Dermis blood vessel endothelial cell (primary cell): ENCODE measurements at regions not wholly inside any gene's neighbourhood (a gene's known extent, or its start where the extent isn't known, plus 50 kb on each side); places are given as distances from the start of the nearest gene placed in this dataset.

ENCODE experiments used
- DNase-seq: peaks from one replicate; pipeline ENCODE4 v3.0.0; 2010

DNA sequence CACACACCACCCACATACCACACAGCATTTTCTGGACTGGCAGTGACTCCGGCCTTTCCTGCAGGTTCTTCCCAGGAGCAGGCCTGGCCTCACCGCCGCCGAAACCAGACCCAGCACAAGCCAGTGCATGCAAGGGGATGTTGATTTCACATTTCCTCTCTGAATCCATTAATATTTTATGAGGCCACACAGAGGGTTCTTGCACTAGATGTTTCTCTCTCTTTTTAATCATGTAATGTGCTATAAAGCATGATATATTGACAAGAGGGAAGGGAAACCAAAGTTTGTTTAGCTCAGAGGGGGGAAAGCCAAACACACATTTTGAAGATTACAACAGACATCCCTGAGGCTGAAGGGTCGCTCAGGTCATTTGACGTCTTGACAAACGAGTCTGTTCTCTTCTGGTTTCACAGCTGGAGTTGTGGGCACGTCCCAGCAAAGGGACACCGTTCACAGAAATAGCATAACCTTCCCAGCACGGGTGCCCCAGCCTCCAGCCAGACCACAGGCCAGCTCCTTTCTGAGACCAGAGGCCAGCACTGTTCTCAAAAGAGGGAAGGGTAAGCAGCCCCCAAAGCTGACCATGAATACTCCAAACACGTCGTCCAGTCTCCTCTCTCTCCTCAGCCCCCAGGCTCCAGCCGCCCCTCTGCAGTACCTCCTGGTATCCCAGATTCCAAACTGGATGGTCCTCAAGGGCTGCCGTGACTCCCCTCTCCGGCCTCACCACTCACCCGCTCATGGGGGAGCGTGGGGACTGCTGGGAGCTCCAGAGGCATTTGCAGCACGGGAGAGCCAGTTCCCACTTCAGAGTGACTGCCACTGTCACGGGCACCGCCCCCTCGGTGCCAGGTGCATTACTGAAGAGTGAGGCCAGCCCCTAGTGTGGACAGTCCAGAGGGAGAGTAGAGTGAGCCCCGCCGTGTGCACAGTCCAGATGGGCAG, 340.3 kb upstream of the SALL3 start:
- no peak for DNase-seq

- DNase-seq: no peak
These were observed 339.2 kb upstream of the SALL3 start for GRCh38 chr18:78640246-78640995.

GRCh38 chr18:78641689-78642231, 337.9 kb upstream of the SALL3 start:
- DNase-seq: no peak

- DNase-seq: no peak
These were observed 337.2 kb upstream of the SALL3 start for GRCh38 chr18:78642296-78642951.

- no peak for DNase-seq
These were observed 336.6 kb upstream of the SALL3 start for GRCh38 chr18:78643004-78643403.

DNA sequence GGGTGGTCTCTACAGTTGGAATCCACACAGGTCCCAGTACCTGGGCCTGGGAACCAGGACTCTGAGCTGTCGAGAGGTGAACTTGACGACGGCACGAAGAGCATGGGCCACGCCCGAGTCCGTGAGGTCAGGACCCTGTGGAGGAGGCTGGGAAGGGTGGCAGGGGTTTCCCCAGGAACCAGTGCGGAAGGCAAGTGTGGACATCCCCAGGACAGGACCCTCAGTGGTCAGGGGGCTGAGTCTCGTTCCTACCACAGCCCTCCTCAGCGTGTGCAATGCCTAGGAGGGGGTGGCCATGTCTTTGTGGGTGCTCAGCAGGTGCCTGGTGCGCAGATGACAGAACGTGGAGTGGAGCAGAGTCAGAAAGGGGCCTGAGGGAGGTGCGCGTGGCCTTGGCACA, 335.6 kb upstream of the SALL3 start:
- DNase-seq: no peak

DNA sequence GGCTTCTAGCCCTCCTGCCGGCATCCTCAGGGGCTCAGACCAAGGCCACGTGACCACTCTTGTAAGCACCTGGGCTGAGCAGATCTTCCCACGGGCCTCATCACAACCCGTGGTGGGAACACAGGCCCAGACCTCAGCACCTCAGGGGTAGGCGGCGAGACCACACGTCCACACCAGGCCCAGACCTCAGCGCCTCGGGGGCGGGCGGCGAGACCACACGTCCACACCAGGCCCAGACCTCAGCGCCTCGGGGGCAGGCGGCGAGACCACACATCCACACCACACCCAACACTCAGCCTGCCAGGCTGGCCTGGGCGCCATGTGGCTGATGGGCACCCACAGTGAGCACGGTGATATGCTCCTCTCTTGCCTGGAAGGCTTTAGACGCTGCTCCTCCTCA, 334.4 kb upstream of the SALL3 start:
- no peak for DNase-seq

- no peak for DNase-seq
These were observed 332.6 kb upstream of the SALL3 start for GRCh38 chr18:78647018-78647417.

DNA sequence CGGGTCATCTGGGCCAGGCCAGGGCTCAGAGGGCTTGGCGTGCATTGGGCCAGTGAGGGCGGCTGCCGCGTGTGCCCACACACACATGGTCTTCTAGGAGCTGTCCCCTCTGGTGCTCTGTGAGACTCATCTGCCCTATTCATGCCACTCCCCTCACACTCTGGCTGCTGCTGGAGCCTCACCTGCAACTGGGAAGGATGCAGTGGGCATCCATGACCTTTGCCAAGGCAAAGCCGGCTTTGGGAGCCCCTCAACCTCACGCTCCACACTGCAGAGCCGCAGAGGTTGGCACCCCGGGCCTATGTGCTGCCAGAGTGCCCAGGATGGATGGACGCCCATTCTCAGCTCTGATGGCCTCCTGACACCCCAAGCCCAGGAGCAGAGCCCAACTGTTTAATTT, 330.2 kb upstream of the SALL3 start:
- DNase-seq: no peak

DNA sequence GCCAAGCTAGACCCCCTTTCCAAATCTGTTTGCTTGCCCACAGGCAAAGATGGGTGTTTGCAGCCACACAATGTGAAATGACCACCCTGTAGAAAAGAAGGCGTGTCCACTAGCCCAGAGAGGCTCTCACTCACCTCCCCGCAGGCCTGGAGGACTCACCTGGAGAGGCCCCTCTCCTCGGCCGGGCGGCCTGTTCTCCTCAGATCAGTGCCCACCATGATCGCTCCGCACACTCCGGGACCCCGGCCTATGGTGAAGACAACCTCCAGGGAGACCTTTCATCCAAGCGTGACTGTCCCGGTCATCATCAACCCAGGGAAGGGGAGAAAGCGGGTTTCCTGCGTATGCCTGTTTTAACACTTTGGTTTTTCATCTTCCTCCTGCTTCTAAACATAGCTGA, 328.7 kb upstream of the SALL3 start:
- no peak for DNase-seq

GRCh38 chr18:78652001-78652545, 327.5 kb upstream of the SALL3 start:
- DNase-seq: no peak

- no peak for DNase-seq
These were observed 323.7 kb upstream of the SALL3 start for GRCh38 chr18:78655921-78656320.

DNA sequence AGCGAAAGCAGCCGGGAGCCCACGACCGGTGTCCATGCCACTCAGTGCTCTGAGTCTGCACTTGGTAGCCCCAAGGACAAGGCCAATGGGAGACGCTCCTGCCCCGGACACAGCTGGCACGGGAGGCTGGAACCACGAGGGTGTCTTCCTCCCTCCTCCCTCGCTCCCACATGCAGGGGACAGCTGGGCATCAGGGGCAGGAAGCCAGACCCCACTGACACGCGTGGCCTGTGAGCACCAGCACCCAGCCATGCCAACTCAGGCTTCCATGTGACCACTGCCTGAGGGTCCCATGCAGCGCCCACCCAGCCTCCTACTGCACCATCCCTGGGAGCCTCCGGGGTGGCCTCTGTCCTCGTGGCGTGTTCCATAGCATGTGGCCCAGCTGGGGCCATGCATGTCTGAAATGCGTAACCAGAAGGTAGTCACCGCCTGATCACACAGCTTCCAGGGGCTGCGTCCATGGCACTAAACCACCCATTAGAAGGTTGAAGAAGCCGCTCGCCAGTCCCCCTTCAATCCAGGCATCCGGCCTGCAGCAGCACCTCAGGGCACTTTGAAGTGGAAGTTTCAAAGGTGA, 323.2 kb upstream of the SALL3 start:
- no peak for DNase-seq

DNA sequence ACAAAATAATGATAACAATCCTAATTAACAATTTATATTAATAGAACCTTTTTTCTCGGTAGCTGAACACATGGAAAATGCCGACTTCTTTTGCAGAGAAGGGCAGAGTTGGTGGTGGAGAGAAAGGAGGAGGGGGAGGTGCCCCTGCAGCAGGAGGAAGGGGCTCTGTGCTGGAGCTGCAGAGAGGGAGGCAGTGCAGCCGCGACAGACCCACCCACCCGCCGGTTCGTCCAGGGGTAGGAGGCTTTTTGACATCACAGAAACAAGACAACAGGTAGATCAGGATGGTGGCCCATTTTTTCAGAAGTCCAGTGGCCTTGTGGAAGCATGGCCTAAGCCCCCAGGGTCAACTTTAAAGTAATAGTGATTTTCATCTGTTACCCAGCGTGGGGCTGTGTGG, 321.1 kb upstream of the SALL3 start:
- no peak for DNase-seq

- no peak for DNase-seq
These were observed 320.6 kb upstream of the SALL3 start for GRCh38 chr18:78659057-78659456.

GRCh38 chr18:78659748-78660147, 319.9 kb upstream of the SALL3 start:
- no peak for DNase-seq

GRCh38 chr18:78660311-78660710, 319.3 kb upstream of the SALL3 start:
- DNase-seq: no peak

- no peak for DNase-seq
These were observed 318.3 kb upstream of the SALL3 start for GRCh38 chr18:78661316-78661715.

DNA sequence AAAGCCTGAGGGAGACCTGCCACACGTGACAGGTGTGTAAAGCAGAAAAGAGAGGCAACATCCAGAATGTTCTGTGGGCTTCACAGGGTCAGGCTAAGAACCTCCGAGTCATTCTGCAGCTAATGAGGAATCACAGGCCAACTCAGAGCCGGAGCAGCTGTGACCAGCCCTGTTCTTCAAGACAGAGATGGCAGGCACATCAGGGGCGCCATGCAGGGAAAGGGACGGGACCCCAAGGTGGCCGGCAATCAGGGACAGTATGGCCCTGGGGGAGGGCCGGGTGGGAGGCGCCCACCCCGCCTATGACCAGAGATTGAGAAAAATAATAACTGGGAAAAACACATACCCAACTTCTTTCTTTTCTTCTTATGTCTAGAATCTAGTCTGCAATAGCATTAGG, 316.7 kb upstream of the SALL3 start:
- DNase-seq: no peak

- DNase-seq: no peak
These were observed 315.6 kb upstream of the SALL3 start for GRCh38 chr18:78664048-78664447.

DNA sequence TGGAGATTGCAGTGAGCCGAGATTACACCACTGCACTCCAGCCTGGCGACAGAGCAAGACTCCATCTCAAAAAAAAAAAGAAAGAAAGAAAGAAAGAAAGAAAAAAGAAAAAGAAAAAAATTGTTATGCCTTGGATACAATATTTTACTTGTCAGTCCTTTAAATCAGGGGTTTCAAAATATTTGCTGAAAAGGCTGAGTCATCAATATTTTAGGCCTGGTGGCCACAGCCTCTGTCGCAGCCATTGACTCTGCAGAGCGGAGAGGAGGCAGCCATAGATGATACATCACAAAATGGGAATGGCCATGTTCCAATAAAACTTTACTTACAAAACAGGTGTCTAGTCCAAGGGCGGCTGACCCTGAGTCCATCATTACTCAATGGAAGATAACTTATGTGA, 314.8 kb upstream of the SALL3 start:
- DNase-seq: no peak

DNA sequence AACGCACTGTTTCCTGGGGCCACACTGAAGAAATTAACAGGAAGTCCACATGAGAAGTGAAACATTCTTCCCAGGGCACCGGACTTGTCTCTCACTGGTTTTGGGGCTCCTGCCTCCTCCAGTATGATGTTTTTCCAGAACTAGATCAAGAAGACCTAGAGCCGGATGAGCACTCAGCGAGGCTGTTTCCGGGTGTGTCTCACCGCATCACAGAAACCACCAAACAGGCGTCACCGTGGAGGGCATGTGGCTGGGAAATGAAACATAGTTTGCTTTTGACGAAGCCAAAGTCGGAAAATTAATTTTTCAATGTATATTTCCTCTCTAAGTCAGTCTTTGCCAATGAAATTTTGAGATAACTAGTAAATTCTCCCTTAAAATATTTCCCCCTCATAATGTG, 314.0 kb upstream of the SALL3 start:
- no peak for DNase-seq
